NCI-H2196 treated with DMSO at 0.1 percent for 48 hours (cell line): ENCODE measurements at regions not wholly inside any gene's neighbourhood (a gene's known extent, or its start where the extent isn't known, plus 50 kb on each side); places are given as distances from the start of the nearest gene placed in this dataset.

ENCODE experiments used
- DNase-seq: peaks from one replicate; lab custom pipeline; 2025; ENCODE audit not compliant: unreplicated experiment; lab: John Stamatoyannopoulos, UW

GRCh38 chr22:27540656-27541396 lies 260.7 kb downstream of the MN1 start:
- no peak for DNase-seq

- no peak for DNase-seq
These were observed 259.7 kb downstream of the MN1 start for GRCh38 chr22:27541836-27542235.

DNA sequence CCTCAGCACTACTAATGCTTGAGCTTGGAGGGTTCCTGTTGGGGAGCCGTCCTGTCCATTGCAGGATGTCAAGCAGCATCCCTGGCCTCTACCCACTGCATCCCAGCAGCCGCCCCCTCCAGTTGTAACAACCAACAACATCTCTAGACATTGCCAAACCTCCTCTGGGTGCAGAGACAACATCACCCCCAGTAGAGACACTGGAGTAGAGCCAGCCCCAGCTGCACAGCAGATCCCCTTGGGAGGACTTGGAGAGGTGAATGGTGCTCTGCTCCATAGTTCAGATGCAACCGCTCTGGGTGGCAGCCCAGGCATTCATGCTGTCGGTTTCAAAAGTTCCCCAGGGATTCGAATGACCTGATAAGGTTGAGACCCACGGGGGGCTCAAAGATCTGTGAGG lies 259.0 kb downstream of the MN1 start:
- no peak for DNase-seq

DNA sequence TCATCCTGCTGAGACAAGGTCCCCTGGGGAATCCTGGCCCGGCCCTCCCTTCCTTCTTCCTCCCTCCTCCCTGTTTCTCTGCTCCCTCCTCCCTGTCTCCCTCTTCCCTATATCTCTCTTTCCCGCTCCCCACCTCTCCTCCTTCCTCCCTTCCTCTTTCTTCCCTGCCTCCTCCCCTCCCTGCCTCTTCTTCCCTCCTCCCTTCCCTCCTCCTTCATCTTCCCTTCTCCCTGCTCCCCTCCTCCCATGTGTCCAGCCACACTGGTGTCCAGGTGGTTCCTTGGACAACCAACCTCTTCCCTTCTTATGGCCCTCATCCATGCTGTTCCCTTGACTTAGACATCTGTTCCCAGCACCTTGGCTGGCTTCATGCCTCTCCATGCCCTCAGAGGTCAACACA lies 258.1 kb downstream of the MN1 start:
- DNase-seq, result no peak

DNA sequence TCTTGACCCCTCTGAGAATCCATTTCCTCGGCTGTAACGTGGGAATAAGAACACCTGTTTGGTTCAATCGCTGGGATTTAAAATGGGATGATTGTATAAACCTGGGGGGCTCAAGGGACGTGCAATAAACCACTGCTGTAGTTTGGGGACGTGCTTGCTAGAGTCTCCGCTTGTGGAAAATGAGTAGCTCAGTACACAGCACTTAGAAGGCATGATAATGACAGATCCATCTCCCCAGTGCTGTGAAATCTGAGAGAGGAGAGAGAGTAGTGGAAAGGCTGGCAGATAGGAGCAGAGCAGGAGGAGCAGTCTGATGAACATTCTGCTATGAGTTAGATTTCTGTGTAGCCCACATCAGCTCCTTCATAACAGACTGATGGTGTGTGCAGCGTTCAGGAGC lies 256.5 kb downstream of the MN1 start:
- DNase-seq, result no peak

- DNase-seq, result no peak
These were observed 255.2 kb downstream of the MN1 start for GRCh38 chr22:27546157-27546935.

- DNase-seq, result no peak
These were observed 250.2 kb downstream of the MN1 start for GRCh38 chr22:27551402-27551801.

DNA sequence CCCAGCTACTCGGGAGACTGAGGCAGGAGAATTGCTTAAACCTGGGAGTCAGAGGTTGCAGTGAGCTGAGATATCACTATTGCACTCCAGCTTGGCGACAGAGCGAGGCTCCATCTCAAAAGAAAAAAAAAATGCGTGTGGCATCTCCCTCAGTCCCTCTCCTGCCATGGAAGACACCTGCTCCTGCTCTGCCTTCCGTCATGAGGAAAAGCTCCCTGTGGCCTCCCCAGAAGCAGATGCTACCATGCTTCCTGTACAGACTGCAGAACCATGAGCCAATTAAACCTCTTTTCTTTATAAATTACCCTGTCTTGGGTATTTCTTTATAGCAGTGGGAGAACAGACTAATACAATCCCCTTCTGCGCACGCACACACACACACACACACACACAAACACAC lies 249.4 kb downstream of the MN1 start:
- DNase-seq, result no peak

DNA sequence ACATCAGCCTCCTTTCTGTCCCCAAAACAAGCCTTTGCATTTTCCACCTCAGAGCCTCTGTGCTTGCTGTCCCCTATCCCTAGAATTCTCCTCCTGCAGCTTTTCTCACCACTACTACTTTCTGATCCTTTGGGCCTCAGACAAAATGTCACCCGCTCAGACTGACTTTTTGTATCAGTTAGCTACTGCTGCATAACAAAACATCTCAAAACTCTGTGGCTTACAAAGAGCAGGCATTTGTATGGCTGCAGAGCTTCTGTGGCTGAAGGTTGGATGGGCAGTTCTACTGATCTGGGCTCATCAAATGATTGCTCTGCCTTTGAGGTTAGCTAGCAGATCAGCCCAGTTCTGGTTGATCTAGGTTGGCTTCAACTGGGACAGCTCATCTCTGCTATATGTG lies 248.7 kb downstream of the MN1 start:
- no peak for DNase-seq

DNA sequence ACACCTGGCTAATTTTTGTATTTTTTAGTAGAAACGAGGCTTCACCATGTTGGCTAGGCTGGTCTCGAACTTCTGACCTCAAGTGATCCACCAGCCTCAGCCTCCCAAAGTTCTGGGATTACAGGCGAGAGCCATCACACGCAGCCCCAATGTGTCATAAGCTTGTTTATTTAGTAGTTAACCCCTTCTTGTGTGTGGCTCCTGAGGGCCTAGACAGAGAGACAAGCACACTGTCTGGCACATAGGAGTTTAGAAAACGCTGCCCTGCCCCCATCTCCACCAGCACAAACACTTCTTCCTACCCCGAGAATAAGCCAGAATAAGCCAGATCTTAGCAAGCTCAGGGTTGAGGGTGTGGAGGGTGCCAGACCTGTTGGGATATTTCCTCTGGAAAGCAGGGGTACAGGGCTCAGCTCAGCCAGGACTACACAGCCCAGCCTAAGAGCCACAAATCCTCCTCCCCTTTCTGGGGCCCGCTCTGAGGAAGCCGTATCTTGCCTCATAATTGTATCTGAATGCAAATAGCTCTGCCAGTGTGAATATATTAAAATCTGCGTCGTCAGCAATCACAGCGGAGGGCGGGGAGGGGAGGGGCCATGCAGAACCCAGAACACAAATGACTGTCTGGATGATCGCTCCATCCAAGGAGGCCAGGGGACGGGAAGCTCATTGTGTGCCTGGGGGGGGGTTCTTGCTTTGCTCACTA lies 247.3 kb downstream of the MN1 start:
- no peak for DNase-seq

- no peak for DNase-seq
These were observed 246.6 kb downstream of the MN1 start for GRCh38 chr22:27554841-27555456.

DNA sequence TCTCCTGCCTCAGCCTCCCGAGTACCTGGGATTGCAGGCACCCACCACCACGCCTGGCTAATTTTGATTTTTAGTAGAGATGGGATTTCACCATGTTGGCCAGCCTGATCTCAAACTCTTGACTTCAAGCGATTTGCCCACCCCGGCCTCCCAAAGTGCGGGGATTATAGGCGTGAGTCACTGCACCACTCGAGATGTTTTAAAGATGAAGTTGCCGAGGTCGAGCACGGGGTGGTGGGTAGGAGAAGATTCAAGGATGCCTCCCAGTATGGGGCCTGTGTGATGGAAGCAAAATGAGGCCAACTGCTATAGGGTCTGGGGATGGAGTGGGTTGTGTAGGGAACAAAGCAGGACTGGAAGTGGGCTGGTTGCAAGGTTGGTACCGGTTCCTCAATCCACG lies 245.2 kb downstream of the MN1 start:
- no peak for DNase-seq

GRCh38 chr22:27557286-27558008 lies 244.1 kb downstream of the MN1 start:
- DNase-seq, result no peak

DNA sequence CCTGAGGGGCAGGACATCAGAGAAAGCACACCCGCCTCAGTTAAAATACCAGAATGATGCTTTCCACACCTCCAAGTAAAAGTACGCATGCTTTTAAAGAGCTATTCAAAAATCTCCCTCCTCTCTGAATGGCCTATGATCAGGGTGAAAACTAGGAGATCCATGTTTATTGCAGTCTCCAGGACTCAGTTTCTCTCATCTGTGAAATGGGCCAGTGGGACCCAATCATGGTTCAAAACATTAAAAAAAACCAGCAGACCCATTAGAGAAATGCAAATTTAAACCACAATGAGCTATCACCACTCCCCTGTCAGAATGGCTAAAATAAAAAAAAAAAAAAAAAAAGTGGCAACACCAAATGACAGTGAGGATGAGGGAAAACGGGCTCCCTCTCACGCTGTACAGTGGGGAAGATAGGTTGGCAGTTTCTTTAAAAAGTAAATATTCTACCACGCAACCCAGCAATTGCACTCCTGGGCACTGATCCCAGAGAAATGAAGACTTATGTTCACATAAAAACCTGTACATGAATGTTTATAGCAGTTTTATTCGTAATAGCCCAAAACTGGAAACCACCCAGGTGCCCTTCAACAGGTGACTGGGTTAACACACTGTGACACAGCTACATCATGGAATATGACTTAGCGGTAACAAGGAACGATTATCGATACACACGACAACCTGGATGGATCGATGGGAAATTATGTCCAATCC lies 242.7 kb downstream of the MN1 start:
- no peak for DNase-seq

DNA sequence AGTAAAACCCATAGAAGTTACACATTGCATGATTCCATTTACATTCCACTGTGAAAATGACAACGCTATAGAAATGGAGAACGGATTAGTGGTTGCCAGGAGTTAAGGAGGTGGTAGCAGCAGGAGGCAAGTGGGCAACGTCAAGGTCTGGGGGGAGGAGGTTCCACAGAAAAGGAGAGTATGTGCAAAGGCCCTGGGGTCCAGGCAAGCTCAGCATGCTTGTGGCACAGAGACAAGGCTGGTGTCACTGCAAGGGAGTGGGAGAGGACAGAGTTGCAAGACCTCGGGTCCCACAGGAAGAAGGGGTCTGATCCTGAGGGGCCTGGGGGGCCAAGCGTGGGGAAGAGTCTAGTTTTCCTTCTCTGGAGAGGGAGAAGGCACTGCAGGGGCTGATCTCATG lies 240.8 kb downstream of the MN1 start:
- no peak for DNase-seq

DNA sequence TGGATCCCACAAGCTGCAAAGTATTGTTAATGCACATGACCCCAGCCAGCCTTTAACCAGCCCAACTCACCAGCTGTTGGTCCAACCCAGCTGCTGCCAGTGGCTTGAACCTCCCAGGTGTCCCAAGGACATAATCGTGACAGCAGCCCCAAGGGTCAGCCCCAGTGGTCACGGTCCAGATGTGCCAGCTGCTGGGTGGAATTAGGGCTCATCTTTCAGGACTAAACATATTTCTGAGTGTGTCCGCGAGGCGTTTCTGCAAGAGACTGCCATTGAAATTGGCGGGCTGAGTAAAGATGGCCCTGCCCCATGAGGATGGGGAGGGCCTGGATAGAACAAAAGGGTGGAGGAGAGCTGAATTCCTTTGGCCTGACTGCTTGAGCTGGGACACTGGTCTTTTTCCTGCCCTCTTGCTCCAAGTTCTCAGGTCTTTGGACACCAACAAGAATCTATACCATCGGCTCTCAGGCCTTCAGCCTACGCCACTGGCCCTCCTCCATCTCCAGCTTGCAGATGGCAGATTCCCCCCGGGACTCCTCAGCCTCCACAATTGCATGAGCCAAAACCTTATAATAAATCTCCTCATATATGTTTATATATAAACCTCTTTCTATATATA lies 240.2 kb downstream of the MN1 start:
- DNase-seq, result no peak

- DNase-seq, result no peak
These were observed 236.8 kb downstream of the MN1 start for GRCh38 chr22:27564806-27565205.

GRCh38 chr22:27566602-27567001 lies 235.0 kb downstream of the MN1 start:
- DNase-seq, result no peak

DNA sequence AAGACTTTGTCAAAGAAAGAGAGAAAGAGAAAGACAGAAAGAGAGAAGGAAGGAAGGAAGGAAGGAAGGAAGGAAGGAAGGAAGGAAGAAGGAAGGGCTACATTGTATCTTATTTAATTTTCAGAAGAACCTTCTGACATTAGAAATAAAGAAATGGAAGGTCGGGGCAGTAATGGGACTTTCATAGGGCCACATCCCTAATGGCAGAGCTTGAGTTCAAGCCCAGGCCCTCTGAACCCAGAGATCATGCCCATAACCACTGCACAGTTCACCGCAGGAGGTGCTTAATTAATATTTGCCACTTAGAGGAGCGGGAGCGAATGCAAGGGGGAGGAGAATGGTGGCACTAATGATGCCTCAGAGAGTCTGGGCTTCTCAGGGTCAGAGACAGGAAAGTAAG lies 233.3 kb downstream of the MN1 start:
- no peak for DNase-seq
